HepG2 (cell line): ENCODE measurements at regions not wholly inside any gene's neighbourhood (a gene's known extent, or its start where the extent isn't known, plus 50 kb on each side); places are given as distances from the start of the nearest gene placed in this dataset.

ENCODE experiments used
- ATAC-seq: fragments of 200-7000 bp; cut with Tn5 transposase; 3 replicates; pipeline ENCODE4 v1.9.1; 2020; ENCODE audit warnings: mild to moderate bottlenecking, moderate library complexity
- BruUV-seq: library from RNA; stranded (reverse); fragments of 400-500 nt; replicated peaks from 2 replicates; lab custom pipeline; 2021; lab: Mats Ljungman, UMichigan
- CTCF ChIA-PET: fragments of 300-600 bp; formaldehyde crosslinking; extraction: SDS; loops from one replicate; lab custom pipeline; 2021; ENCODE audit warnings: low total read pairs, inconsistent platforms, low intra/inter-chr PET ratio; lab: Yijun Ruan, JAX
- POLR2A ChIA-PET: fragments of 350-600 bp; sonication (Branson Sonifier 250); formaldehyde crosslinking; loops from one replicate; lab custom pipeline; 2020; ENCODE audit warnings: antibody characterized with exemption, inconsistent platforms; lab: Yijun Ruan, JAX
- DNase-seq: peaks from one replicate; pipeline ENCODE4 v3.0.0-alpha.2; 2015; ENCODE audit warnings: low spot score
- FAIRE-seq: peaks from 3 replicates; lab custom pipeline; 2011; peaks lifted over from hg19 to GRCh38; lab: Jason Lieb, UNC
- H2AFZ ChIP-seq: one replicate; pipeline ENCODE4 v1.6.1; 2011; ENCODE audit warnings: low read length, inconsistent platforms
- H3K27ac ChIP-seq: fragments of 300-600 bp; 3 replicates; pipeline ENCODE4 v1.8.0; 2011; ENCODE audit warnings: mixed run types, mild to moderate bottlenecking, mixed read lengths, low read length, inconsistent platforms; ENCODE audit not compliant: insufficient read depth; ENCODE audit errors: extremely low read length
- H3K27me3 ChIP-seq, 2 experiments: fragments of 200-600 bp in 1 of 2; 2 replicates in 1 of 2; 3 replicates in 1 of 2; pipeline versions ENCODE4 v1.6.0 to v1.8.0; 2011; ENCODE audit warnings: low read length in 2 of 2, mild to moderate bottlenecking in 2 of 2, moderate library complexity in 2 of 2, inconsistent platforms in 1 of 2; ENCODE audit not compliant: insufficient read depth in 2 of 2, control insufficient read depth in 1 of 2
- H3K36me3 ChIP-seq, 2 experiments: fragments of 200-600 bp in 1 of 2; replicated peaks in 1 of 2; 2 replicates in 1 of 2; 3 replicates in 1 of 2; pipeline versions ENCODE4 v1.5.1 to v1.8.0; 2011; ENCODE audit warnings: low read length in 2 of 2, inconsistent platforms in 1 of 2; ENCODE audit not compliant: insufficient read depth in 2 of 2, control insufficient read depth in 1 of 2
- H3K4me1 ChIP-seq: 2 replicates; pipeline ENCODE4 v1.5.1; 2012; ENCODE audit warnings: low read length, inconsistent platforms; ENCODE audit not compliant: insufficient read depth
- H3K4me2 ChIP-seq: 2 replicates; pipeline ENCODE4 v1.6.0; 2011; ENCODE audit warnings: low read depth, low read length, inconsistent platforms
- H3K4me3 ChIP-seq, 3 experiments: fragments of 200-600 bp in 1 of 3; sonication (generic), shearing (Covaris generic) in 1 of 3; replicated peaks in 1 of 3; 2 replicates each; pipeline ENCODE4 v1.5.1; 2011 to 2016; ENCODE audit warnings: low read length in 3 of 3, inconsistent platforms in 2 of 3, low read depth in 2 of 3, mild to moderate bottlenecking in 2 of 3, control low read depth in 1 of 3, mixed read lengths in 1 of 3; ENCODE audit not compliant: insufficient read depth in 1 of 3
- H3K79me2 ChIP-seq: one replicate; pipeline ENCODE4 v1.6.1; 2011; ENCODE audit warnings: low read length, inconsistent platforms; ENCODE audit not compliant: insufficient read depth
- H3K9ac ChIP-seq: 2 replicates; pipeline ENCODE4 v1.6.0; 2011; ENCODE audit warnings: mild to moderate bottlenecking, low read depth, low read length, inconsistent platforms; ENCODE audit not compliant: insufficient read depth
- H3K9me3 ChIP-seq: 2 replicates; pipeline ENCODE4 v1.5.1; 2012; ENCODE audit warnings: mild to moderate bottlenecking, low read length
- H4K20me1 ChIP-seq: 2 replicates; pipeline ENCODE4 v1.6.0; 2011; ENCODE audit warnings: inconsistent platforms, mild to moderate bottlenecking, low read length, moderate library complexity; ENCODE audit not compliant: insufficient read depth
- CCAR2 ChIP-seq: fragments of 200-400 bp; formaldehyde crosslinking; optimal IDR thresholded peaks from 2 replicates; pipeline ENCODE3; 2018; ENCODE audit warnings: low read depth, mild to moderate bottlenecking, low read length, moderate library complexity
- EP300 ChIP-seq, 3 experiments: sonication (generic) in 1 of 3; formaldehyde crosslinking in 1 of 3; IDR thresholded peaks; 2 replicates each; pipeline versions ENCODE4 v1.5.1 to v1.6.1; 2011 to 2020; ENCODE audit warnings: low read depth in 2 of 3, low read length in 2 of 3, borderline replicate concordance in 1 of 3, improper control_type of control experiment in 1 of 3, mild to moderate bottlenecking in 1 of 3, missing genetic modification reagents in 1 of 3, moderate library complexity in 1 of 3
- ETV6 ChIP-seq: sonication (generic); formaldehyde crosslinking; conservative IDR thresholded peaks from 2 replicates; pipeline ENCODE4 v1.4.0; 2020; ENCODE audit warnings: missing genetic modification reagents
- NCOA5 ChIP-seq: sonication (generic); formaldehyde crosslinking; IDR thresholded peaks from 2 replicates; pipeline ENCODE4 v1.4.0; 2020; ENCODE audit warnings: missing genetic modification reagents
- SCMH1 ChIP-seq: sonication (generic); formaldehyde crosslinking; IDR thresholded peaks from 2 replicates; pipeline ENCODE4 v1.9.0; 2021; ENCODE audit warnings: missing genetic modification reagents, mild to moderate bottlenecking, borderline replicate concordance
- XRCC5 ChIP-seq: fragments of 200-400 bp; formaldehyde crosslinking; optimal IDR thresholded peaks from 2 replicates; pipeline ENCODE3; 2017; ENCODE audit warnings: mild to moderate bottlenecking, low read length
- ZNF546 ChIP-seq: sonication (generic); formaldehyde crosslinking; conservative IDR thresholded peaks from 2 replicates; pipeline ENCODE4 v1.8.1; 2023; ENCODE audit warnings: mild to moderate bottlenecking, missing genetic modification reagents
- ZNF703 ChIP-seq: sonication (generic); formaldehyde crosslinking; IDR thresholded peaks from 2 replicates; pipeline ENCODE4 v1.5.1; 2020; ENCODE audit warnings: missing genetic modification reagents, mild to moderate bottlenecking, moderate library complexity, borderline replicate concordance
- WGBS: methylation state at CpG from one replicate; pipeline ENCODE4 v1.1.6; 2017; ENCODE audit warnings: low lambda C conversion rate; 5-methylcytosine and 5-hydroxymethylcytosine counted together
- in situ Hi-C: cut with HindIII; loops from 2 replicates; pipeline ENCODE4 v1.10.0; 2017; ENCODE audit warnings: low pct_unique_long_range_greater_than_20kb; ENCODE audit not compliant: extremely low pct_ligation_motif_present
- intact Hi-C: fragments of 100-400 bp; cut with micrococcal nuclease; formaldehyde crosslinking; loops from one replicate; pipeline ENCODE4 v1.10.0; 2022; ENCODE audit not compliant: unreplicated experiment
- TF ChIP-seq, protein P1 (sequence below), 2 experiments: fragments of 450-650 bp in 1 of 2; sonication (generic) in 1 of 2; formaldehyde crosslinking in 1 of 2; IDR thresholded peaks; 2 replicates each; pipeline versions ENCODE4 v1.6.1 to v1.8.0; 2016 to 2022; ENCODE audit warnings: antibody characterized with exemption in 1 of 2, mild to moderate bottlenecking in 1 of 2, missing genetic modification reagents in 1 of 2
- TF ChIP-seq, protein P2 (sequence below): sonication (generic); formaldehyde crosslinking; IDR thresholded peaks from 2 replicates; pipeline ENCODE4 v1.5.0; 2020; ENCODE audit warnings: missing genetic modification reagents, mild to moderate bottlenecking, borderline replicate concordance
- TF ChIP-seq, protein P3 (sequence below): sonication (generic); formaldehyde crosslinking; conservative IDR thresholded peaks from 2 replicates; pipeline ENCODE4 v1.8.1; 2023; ENCODE audit warnings: missing genetic modification reagents

DNA sequence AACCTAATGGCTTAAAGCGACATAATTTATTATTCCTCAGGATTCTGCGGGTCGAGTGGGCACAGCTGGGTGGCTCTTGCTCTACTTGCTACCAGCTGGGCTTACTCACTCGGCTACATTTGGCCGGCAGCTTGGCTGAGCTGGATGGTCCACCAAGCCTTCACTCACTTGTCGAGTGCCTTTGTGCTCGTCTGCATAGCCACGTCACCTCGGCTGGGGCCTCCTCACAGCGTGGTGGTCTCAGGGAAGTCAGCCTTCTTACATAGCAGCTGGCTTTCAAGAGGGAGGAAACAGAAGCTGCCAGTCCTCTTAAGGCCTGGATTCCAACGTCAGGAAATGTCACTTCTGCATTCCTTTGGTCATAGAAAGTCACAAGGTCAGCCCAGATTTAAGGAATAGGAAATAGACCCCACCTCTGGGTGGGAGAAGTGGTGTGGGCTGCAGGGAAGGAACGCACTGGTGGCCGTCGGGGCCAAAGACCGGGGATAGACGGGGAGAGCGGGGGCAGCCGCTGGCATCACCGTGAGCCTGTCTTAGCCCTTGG is 75.1 kb upstream of the RUFY1 start:
- FAIRE-seq (no peak), DNase-seq (no peak), ATAC-seq (no peak)
- no peaks in the 10 kb centered on the region for H3K4me1 ChIP-seq
- H2AFZ ChIP-seq = no peak overlapping the region
- in situ Hi-C loops (no loop called here), intact Hi-C loops (no loop called here)
- TF ChIP-seq, protein P1, sequence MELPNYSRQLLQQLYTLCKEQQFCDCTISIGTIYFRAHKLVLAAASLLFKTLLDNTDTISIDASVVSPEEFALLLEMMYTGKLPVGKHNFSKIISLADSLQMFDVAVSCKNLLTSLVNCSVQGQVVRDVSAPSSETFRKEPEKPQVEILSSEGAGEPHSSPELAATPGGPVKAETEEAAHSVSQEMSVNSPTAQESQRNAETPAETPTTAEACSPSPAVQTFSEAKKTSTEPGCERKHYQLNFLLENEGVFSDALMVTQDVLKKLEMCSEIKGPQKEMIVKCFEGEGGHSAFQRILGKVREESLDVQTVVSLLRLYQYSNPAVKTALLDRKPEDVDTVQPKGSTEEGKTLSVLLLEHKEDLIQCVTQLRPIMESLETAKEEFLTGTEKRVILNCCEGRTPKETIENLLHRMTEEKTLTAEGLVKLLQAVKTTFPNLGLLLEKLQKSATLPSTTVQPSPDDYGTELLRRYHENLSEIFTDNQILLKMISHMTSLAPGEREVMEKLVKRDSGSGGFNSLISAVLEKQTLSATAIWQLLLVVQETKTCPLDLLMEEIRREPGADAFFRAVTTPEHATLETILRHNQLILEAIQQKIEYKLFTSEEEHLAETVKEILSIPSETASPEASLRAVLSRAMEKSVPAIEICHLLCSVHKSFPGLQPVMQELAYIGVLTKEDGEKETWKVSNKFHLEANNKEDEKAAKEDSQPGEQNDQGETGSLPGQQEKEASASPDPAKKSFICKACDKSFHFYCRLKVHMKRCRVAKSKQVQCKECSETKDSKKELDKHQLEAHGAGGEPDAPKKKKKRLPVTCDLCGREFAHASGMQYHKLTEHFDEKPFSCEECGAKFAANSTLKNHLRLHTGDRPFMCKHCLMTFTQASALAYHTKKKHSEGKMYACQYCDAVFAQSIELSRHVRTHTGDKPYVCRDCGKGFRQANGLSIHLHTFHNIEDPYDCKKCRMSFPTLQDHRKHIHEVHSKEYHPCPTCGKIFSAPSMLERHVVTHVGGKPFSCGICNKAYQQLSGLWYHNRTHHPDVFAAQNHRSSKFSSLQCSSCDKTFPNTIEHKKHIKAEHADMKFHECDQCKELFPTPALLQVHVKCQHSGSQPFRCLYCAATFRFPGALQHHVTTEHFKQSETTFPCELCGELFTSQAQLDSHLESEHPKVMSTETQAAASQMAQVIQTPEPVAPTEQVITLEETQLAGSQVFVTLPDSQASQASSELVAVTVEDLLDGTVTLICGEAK (IDR thresholded peaks at IDR 0.05) = no peak
- TF ChIP-seq, protein P1 (CRISPR knock-in tag; IDR thresholded peaks at IDR 0.05) = no peak
- TF ChIP-seq, protein P2, sequence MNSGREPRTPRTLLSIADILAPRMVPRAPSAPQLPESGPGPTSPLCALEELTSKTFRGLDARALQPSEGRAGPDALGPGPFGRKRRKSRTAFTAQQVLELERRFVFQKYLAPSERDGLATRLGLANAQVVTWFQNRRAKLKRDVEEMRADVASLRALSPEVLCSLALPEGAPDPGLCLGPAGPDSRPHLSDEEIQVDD (CRISPR knock-in tag) = no peak
- no peak for TF ChIP-seq EP300 (IDR thresholded peaks at IDR 0.05; ENCODE audit: low read depth in 2 of 2, low read length in 2 of 2)
- no peak for TF ChIP-seq EP300 (CRISPR knock-in tag; IDR thresholded peaks at IDR 0.05; ENCODE audit: borderline replicate concordance)
- TF ChIP-seq XRCC5 = no peak
- TF ChIP-seq NCOA5 (CRISPR knock-in tag) = no peak
- no peak for TF ChIP-seq ZNF703
- no peak for TF ChIP-seq ZNF546 (CRISPR knock-in tag)
- TF ChIP-seq ETV6 (CRISPR knock-in tag) = no peak
- TF ChIP-seq CCAR2 = no peak
- TF ChIP-seq, protein P3, sequence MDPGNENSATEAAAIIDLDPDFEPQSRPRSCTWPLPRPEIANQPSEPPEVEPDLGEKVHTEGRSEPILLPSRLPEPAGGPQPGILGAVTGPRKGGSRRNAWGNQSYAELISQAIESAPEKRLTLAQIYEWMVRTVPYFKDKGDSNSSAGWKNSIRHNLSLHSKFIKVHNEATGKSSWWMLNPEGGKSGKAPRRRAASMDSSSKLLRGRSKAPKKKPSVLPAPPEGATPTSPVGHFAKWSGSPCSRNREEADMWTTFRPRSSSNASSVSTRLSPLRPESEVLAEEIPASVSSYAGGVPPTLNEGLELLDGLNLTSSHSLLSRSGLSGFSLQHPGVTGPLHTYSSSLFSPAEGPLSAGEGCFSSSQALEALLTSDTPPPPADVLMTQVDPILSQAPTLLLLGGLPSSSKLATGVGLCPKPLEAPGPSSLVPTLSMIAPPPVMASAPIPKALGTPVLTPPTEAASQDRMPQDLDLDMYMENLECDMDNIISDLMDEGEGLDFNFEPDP (CRISPR knock-in tag) = no peak
- TF ChIP-seq SCMH1 = no peak
- no peaks in the 10 kb centered on the region for H3K79me2 ChIP-seq
- H3K9me3 ChIP-seq = no peaks in the 10 kb centered on the region
- no peak overlapping the region for H3K4me2 ChIP-seq
- H3K27ac ChIP-seq = no peak overlapping the region
- WGBS = 59% methylated on average over 14 of the region's 19 CpGs
- H3K27me3 ChIP-seq = peaks cover 1 to 17% of the 10 kb centered on the region in 2 experiments; a peak in 3 of 5 replicates
- CTCF ChIA-PET = no interaction called here
- H3K36me3 ChIP-seq = no peaks in the 10 kb centered on the region
- POLR2A ChIA-PET = no interaction called here
- H4K20me1 ChIP-seq = no peaks in the 10 kb centered on the region
- no peak overlapping the region for H3K9ac ChIP-seq
- H3K4me3 ChIP-seq = no peak overlapping the region
- BruUV-seq = no TSS peak
